HUES64 (cell line): ENCODE measurements at regions not wholly inside any gene's neighbourhood (a gene's known extent, or its start where the extent isn't known, plus 50 kb on each side); places are given as distances from the start of the nearest gene placed in this dataset.

Source experiments
- H3K27ac ChIP-seq: 2 replicates; pipeline ENCODE4 v1.7.0; 2013; ENCODE audit warnings: low read depth, low read length, inconsistent platforms
- H3K27me3 ChIP-seq: 2 replicates; pipeline ENCODE4 v1.6.1; 2013; ENCODE audit warnings: mild to moderate bottlenecking, low read length; ENCODE audit not compliant: insufficient read depth
- H3K36me3 ChIP-seq: 2 replicates; pipeline ENCODE4 v1.6.1; 2013; ENCODE audit warnings: mild to moderate bottlenecking, low read length; ENCODE audit not compliant: insufficient read depth
- H3K4me1 ChIP-seq: 2 replicates; pipeline ENCODE4 v1.6.1; 2013; ENCODE audit warnings: mild to moderate bottlenecking, low read length, moderate library complexity; ENCODE audit not compliant: insufficient read depth
- H3K4me3 ChIP-seq: 2 replicates; pipeline ENCODE4 v1.5.1; 2013; ENCODE audit warnings: mild to moderate bottlenecking, low read length, moderate library complexity
- H3K9ac ChIP-seq: 2 replicates; pipeline ENCODE4 v1.6.1; 2013; ENCODE audit warnings: mild to moderate bottlenecking, low read depth, low read length
- H3K9me3 ChIP-seq: 2 replicates; pipeline ENCODE4 v1.6.1; 2013; ENCODE audit warnings: low read depth, low read length; ENCODE audit not compliant: insufficient read depth
- WGBS: fragments of 150-250, 120-280 bp; methylation state at CpG from one replicate; pipeline ENCODE4 v1.1.7; 2013; ENCODE audit warnings: missing lambda C conversion rate; 5-methylcytosine and 5-hydroxymethylcytosine counted together

DNA sequence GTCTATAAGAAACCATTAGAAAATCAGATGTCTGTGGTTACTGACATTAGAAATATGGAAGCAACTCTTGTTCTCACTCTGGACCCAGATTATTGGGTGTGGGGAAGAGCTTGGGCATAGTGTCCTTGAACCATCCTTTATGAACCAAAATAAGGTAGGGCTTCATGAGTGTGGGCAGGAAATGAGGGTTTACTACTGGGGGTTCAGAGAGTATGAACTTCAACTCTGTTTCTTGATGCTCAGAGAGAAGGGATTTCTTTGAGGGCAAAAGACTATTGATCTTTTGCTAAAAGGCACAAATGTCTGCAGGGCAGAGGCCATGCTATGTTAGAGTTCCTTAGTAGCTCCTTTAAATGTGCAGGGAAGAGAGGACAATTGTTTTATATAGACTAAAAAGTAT lies 183.3 kb upstream of the ATP2B1 start:
- Histone ChIP-seq H3K9me3 (peaks cover 4% of the 10 kb centered on the region; the same call in 1 of the 2 replicates), H3K27me3 (no peaks in the 10 kb centered on the region), H3K4me3 (no peak overlapping the region), H3K9ac (no peak overlapping the region), H3K4me1 (no peaks in the 10 kb centered on the region), H3K36me3 (no peaks in the 10 kb centered on the region), H3K27ac (no peak overlapping the region)

DNA sequence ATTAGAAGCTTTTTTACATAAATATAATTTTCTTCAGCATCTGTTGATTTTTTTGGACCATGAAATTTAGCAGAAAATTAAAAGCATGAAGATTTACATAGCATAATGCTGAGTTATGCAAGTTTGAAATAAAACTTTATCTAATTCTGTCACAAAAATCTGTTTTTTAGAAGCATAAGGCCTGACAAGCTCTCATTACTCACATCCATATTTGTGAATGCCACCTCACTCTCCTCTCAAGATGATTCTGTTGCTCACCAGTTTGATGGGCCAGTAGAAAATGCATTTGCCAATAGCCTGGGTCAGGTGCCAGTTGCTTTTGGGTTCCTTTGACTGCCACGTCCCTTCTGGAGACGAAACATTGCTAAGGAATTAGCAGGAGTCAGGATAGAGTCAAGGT lies 181.5 kb upstream of the ATP2B1 start:
- 90% methylated on average over 2 of the region's 2 CpGs for WGBS
- Histone ChIP-seq H3K36me3 (no peaks in the 10 kb centered on the region), H3K4me1 (peaks cover 8% of the 10 kb centered on the region)

DNA sequence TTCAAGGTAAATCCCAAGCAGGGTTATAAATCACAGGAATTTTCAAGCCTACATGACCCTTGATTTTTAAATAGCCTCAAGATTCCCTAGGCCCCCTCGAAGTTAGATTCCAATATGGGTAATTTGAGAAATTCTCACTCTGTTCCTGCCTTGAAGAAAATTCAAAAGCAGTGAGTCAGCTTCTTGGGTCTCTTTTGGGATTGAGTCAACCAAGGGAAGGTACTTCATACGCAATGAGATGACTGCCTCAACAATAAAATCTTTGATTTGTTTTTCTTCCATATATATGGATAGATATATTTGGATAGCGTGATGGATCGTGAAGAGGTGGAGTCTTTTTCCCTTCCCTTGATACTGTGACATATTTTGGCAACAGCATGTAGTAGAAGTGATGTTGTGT lies 180.4 kb upstream of the ATP2B1 start:
- Histone ChIP-seq H3K9me3 (peaks cover 4% of the 10 kb centered on the region; the same call in 1 of the 2 replicates), H3K9ac (no peak overlapping the region), H3K36me3 (no peaks in the 10 kb centered on the region), H3K4me1 (peaks cover 19% of the 10 kb centered on the region), H3K4me3 (no peak overlapping the region), H3K27me3 (no peaks in the 10 kb centered on the region), H3K27ac (no peak overlapping the region)
- 98% methylated on average over 3 of the region's 4 CpGs for WGBS

More for the DNA sequence above, 181.5 kb upstream of the ATP2B1 start:
- H3K9me3 ChIP-seq: peaks cover 4% of the 10 kb centered on the region; the same call in 1 of the 2 replicates
- H3K9ac ChIP-seq: no peak overlapping the region
- no peaks in the 10 kb centered on the region for H3K27me3 ChIP-seq
- no peak overlapping the region for H3K4me3 ChIP-seq
- no peak overlapping the region for H3K27ac ChIP-seq

DNA sequence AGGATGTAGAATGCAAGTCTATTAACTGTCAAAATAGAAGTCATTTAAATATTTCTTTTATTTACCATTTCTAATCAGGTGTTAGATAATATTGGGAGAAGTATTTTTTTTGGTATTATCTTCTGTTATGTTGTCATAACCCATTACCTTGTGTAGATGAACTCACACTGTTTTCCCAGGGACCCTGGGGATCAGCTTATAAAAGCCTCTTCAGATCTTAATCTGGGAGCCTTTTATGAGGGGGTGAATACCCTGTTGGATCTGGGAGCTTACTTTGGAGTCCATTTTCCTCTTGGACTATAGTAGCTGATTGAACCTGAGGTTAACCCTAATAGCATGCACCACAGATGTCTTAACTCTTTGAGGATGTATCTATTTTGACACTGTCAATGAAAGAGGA lies 176.3 kb upstream of the ATP2B1 start:
- H3K4me3 ChIP-seq: no peak overlapping the region
- H3K27me3 ChIP-seq: no peaks in the 10 kb centered on the region
- H3K27ac ChIP-seq: no peak overlapping the region
- peaks cover 4% of the 10 kb centered on the region; the same call in 1 of the 2 replicates for H3K9me3 ChIP-seq
- H3K36me3 ChIP-seq: no peaks in the 10 kb centered on the region
- H3K4me1 ChIP-seq: peaks cover 41% of the 10 kb centered on the region
- no peak overlapping the region for H3K9ac ChIP-seq

DNA sequence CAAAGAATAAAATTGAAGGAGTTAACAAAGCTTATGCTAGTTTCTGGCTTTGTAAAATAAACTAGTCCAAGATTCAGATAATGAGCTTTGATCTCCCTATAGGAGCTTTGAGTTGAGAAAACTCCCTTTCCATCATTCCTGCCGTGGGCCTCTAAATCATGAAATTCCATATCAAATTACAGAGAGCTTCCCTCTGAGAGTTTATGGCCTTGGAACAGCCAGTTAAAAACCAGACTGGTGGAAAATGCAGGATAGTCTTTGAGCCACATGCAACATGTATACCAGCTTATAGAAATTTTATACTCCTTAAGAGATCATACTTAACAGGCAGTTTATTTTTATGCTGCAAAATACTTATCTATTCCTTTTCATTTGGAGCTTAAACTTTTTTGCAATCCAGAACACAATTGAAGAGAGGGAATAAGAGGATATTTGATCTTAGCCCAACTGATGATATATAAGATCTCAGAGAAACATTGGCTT lies 175.8 kb upstream of the ATP2B1 start:
- no peaks in the 10 kb centered on the region for H3K36me3 ChIP-seq
- H3K4me3 ChIP-seq: peak overlapping the region; percentile 27; the same call in 1 of the 2 replicates
- whole genome bisulfite sequencing: 44% methylated on average over 1 of the region's 1 CpG
- peaks cover 41% of the 10 kb centered on the region for H3K4me1 ChIP-seq
- H3K27me3 ChIP-seq: no peaks in the 10 kb centered on the region
- H3K27ac ChIP-seq: peak overlapping the region; percentile 77
- H3K9me3 ChIP-seq: peaks cover 2% of the 10 kb centered on the region; the same call in 1 of the 2 replicates
- H3K9ac ChIP-seq: no peak overlapping the region; the same call in 1 of the 2 replicates

DNA sequence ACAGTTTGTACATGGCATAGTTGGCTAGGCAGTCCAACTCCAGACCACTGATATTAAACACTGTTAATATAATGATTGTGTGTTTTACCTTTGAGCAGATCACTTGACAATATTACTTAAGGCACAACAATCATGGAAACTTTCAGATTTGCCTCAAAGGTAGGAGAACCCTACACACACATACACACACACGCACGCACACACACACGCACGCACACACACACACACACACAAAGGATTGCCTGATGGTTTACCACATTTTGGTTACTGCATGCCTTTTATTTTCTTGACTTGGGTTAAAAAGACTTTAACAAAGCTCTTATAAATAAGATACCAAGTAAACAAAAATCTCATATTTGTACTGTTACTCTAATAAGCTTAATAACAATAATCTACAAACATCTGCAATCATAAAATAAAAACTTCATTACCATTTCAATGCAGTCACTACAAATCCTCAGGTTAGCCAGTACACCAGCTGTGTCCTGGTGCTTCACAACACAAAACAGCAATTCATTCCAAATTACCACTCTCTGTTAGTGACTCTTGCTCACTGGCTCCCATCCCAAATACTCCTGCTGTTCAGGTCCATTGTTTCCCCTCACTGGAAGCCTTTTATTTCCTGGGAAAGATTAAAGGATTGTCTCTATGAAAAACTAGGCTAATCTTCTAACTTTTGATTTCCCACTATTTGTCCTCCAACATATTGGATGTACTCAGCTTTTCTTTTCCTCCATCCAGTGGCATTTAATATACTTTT lies 175.2 kb upstream of the ATP2B1 start:
- Histone ChIP-seq H3K27ac (peak overlapping the region; percentile 77), H3K9ac (no peak overlapping the region; the same call in 1 of the 2 replicates), H3K4me3 (peak overlapping the region; percentile 27; the same call in 1 of the 2 replicates), H3K9me3 (no peaks in the 10 kb centered on the region), H3K36me3 (no peaks in the 10 kb centered on the region), H3K4me1 (peaks cover 41% of the 10 kb centered on the region), H3K27me3 (no peaks in the 10 kb centered on the region)
- WGBS: 57% methylated on average over 4 of the region's 4 CpGs

DNA sequence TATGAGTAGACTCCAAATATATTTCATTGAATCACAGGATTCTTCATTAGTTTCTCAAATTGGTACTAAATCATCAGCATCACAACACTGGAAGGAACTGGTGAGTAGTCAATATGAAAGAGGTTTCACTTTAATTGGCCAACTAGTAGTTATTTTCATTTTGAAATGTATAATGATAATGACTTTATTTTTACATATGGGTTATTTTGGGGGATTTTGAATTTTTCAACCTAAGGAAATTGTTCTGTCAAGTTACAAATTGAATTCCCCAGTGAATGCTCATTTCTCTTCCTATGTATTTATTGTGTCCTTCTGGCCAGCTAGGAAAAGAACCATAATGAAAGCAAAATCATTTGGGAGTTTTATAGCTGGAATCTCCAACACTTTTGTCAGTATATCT lies 174.2 kb upstream of the ATP2B1 start:
- Histone ChIP-seq H3K9me3 (no peaks in the 10 kb centered on the region), H3K4me1 (peaks cover 41% of the 10 kb centered on the region), H3K27me3 (no peaks in the 10 kb centered on the region), H3K27ac (no peak overlapping the region; the same call in 1 of the 2 replicates), H3K36me3 (no peaks in the 10 kb centered on the region), H3K9ac (no peak overlapping the region), H3K4me3 (no peak overlapping the region)

DNA sequence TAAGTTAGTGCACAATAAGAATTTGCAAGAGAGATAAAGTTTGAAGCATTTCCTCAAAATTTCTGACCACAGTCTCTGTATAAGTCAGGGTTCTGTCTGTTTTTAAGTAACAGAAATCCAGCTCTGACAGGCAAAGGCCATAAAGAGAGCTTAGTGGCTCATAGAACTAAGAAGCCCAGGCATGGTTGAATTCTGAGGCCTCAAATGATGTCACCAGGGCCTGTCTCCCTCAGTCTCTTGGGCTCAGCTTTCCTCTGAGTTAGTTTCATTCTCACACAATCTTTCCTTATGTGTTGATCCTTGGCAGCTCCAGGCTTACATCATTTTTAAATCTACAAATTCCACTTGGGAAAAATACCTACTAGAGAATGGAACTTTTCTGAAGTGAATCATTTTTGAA lies 173.4 kb upstream of the ATP2B1 start:
- peaks cover 41% of the 10 kb centered on the region for H3K4me1 ChIP-seq
- H3K36me3 ChIP-seq: no peaks in the 10 kb centered on the region
- H3K27ac ChIP-seq: no peak overlapping the region
- H3K4me3 ChIP-seq: no peak overlapping the region
- H3K9ac ChIP-seq: no peak overlapping the region
- H3K27me3 ChIP-seq: no peaks in the 10 kb centered on the region
- no peaks in the 10 kb centered on the region for H3K9me3 ChIP-seq

DNA sequence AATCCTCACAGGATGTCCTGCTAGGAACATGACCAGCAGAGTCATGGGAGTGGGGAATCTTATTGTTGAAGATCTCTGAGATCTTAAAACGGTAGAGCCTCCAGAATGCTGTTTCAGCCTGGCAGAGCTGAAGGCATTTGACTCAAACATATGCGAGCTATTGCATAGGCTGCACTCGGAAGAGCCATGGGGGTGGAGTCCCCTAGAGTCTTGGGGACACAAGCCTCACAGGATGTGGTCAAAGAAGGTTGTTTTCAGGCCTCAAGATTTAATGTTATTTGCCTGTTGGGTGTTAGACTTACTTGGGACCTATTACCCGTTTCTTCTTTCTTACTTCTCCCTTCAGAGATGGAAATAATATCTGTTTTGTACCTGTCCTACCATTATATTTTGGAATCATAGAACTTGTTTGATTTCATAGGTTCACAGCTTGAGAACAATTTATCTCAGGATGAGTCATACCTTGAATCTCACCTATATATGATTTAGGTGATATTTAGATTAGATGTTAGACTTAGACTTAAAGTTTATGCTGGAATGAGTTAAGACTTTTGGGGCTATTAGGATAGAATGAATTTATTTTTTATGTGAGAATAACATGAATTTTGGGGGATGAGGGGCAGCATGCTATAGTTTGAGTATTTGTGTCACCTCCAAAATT lies 172.2 kb upstream of the ATP2B1 start:
- H3K27me3 ChIP-seq: no peaks in the 10 kb centered on the region
- WGBS: 70% methylated on average over 3 of the region's 4 CpGs
- H3K27ac ChIP-seq: no peak overlapping the region
- H3K4me3 ChIP-seq: no peak overlapping the region
- no peak overlapping the region for H3K9ac ChIP-seq
- peaks cover 40% of the 10 kb centered on the region for H3K4me1 ChIP-seq
- no peaks in the 10 kb centered on the region for H3K9me3 ChIP-seq
- no peaks in the 10 kb centered on the region for H3K36me3 ChIP-seq

DNA sequence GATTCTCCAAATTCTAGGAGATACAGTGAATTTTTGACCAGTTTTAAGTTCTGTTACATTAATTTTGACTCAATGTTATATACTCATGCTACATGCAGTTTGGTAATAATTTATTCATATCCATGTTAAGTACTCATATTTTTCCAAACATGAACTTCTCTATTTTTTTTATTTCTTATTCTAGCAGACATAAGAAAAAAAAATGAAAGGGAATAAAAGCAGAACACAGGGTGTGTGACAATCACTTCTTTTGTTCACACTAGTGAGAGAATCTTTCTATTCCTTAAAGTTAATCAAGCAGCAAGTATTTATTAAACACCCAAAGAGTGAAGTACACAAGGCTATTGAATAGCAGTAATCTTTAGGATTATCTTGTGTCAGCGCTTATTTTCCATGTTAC lies 171.1 kb upstream of the ATP2B1 start:
- no peaks in the 10 kb centered on the region for H3K9me3 ChIP-seq
- H3K4me1 ChIP-seq: peaks cover 30% of the 10 kb centered on the region
- H3K36me3 ChIP-seq: no peaks in the 10 kb centered on the region
- 100% methylated on average over 1 of the region's 1 CpG for WGBS
- no peak overlapping the region for H3K4me3 ChIP-seq
- H3K9ac ChIP-seq: no peak overlapping the region
- no peaks in the 10 kb centered on the region for H3K27me3 ChIP-seq
- H3K27ac ChIP-seq: no peak overlapping the region

DNA sequence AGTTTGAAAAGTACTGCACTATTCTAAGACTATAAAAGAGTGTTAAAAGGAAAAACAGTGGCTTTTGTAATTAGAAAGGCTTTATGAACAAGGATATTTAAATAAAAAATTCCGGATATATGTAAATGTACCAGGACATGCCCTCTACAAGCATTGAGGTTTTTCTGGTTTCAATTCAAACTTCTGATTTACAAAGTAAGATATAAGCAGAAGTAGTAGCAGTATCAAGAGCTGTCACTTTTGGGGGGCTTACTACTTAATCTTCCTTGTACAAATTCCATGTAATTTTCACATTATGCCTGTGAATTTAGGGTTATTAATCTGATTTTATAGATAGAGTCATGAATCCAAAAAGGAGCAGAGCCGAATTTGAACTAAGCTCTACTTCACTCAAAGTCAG lies 170.3 kb upstream of the ATP2B1 start:
- WGBS: 94% methylated on average over 2 of the region's 2 CpGs
- H3K9me3 ChIP-seq: no peaks in the 10 kb centered on the region
- H3K9ac ChIP-seq: no peak overlapping the region
- no peaks in the 10 kb centered on the region for H3K36me3 ChIP-seq
- H3K27ac ChIP-seq: no peak overlapping the region
- H3K4me3 ChIP-seq: no peak overlapping the region
- H3K27me3 ChIP-seq: no peaks in the 10 kb centered on the region
- peaks cover 23% of the 10 kb centered on the region for H3K4me1 ChIP-seq
